ENCODE measurements at regions not wholly inside any gene's neighbourhood (a gene's known extent, or its start where the extent isn't known, plus 50 kb on each side); places are given as distances from the start of the nearest gene placed in this dataset.
A peak's percentile ranks its signal among the peaks of the same experiment; 100 is the strongest.

- ATAC-seq (peak; percentile 84), DNase-seq (ENCODE audit: low spot score) (peak; percentile 78)
- peaks cover 79% of the 10 kb centered on the region for H3K9me3 Mint-ChIP-seq
- Histone ChIP-seq H3F3A (replicated peaks; ENCODE audit: low read depth) (no peaks in the 10 kb centered on the region), H3K4me2 (no peak overlapping the region), H3K4me1 (ENCODE audit: insufficient read depth) (no peaks in the 10 kb centered on the region), H3K36me3 (ENCODE audit: insufficient read depth) (no peaks in the 10 kb centered on the region), H3K4me3 (no peak overlapping the region), H2AFZ (peak overlapping the region; percentile 93), H4K20me1 (replicated peaks; ENCODE audit: insufficient read depth) (no peaks in the 10 kb centered on the region), H3K79me2 (replicated peaks; ENCODE audit: insufficient read depth) (no peaks in the 10 kb centered on the region), H3K27ac (ENCODE audit: low read depth) (no peak overlapping the region), H3K9me2 (ENCODE audit: insufficient read depth) (0 out of 2 replicates have a peak, but pooled peaks cover 4% of the 10 kb centered on the region), H3K27me3 (ENCODE audit: insufficient read depth) (no peaks in the 10 kb centered on the region)
- H3K36me3 Mint-ChIP-seq (ENCODE audit: low read depth): peaks cover 7% of the 10 kb centered on the region; the same call in 2 of the 3 replicates
- H3K4me1 Mint-ChIP-seq: no peaks in the 10 kb centered on the region; the same call in 2 of the 3 replicates
- H3K27ac Mint-ChIP-seq: no peak overlapping the region
- no peak for TF ChIP-seq CREB1 (CRISPR knock-in tag; IDR thresholded peaks at IDR 0.05; ENCODE audit: low read depth)
- TF ChIP-seq ZNF462 (CRISPR knock-in tag; IDR thresholded peaks at IDR 0.05): peak; percentile 97
- 0 out of 2 replicates have a peak, but pooled peaks have one; percentile 36 for TF ChIP-seq ZNF114 (CRISPR knock-in tag; IDR thresholded peaks at IDR 0.05)
- peak; percentile 73 to 81 for TF ChIP-seq CTCF (conservative IDR thresholded peaks at IDR 0.05; ENCODE audit: low read depth in 2 of 2)
- H3K4me3 Mint-ChIP-seq: no peak overlapping the region
- peaks cover 2% of the 10 kb centered on the region for H3K27me3 Mint-ChIP-seq (ENCODE audit: insufficient read depth, low read depth, poor library complexity)
Observed at GRCh38 chr20:41734506-41734945, 116.3 kb upstream of the CHD6 start.
